HFF-Myc (cell line): ENCODE measurements at regions not wholly inside any gene's neighbourhood (a gene's known extent, or its start where the extent isn't known, plus 50 kb on each side); places are given as distances from the start of the nearest gene placed in this dataset.

Source experiments
- DNase-seq: peaks from one replicate; pipeline ENCODE4 v3.0.0-alpha.2; 2011; ENCODE audit warnings: low read depth; ENCODE audit errors: extremely low read depth
- H3K4me3 ChIP-seq: replicated peaks from 2 replicates; pipeline ENCODE4 v1.5.1; 2011; ENCODE audit warnings: low read depth, mild to moderate bottlenecking, control low read depth, low read length
- CTCF ChIP-seq: IDR thresholded peaks from 2 replicates; pipeline ENCODE4 v1.5.1; 2012; ENCODE audit warnings: mild to moderate bottlenecking, low read depth, low read length, control low read depth; ENCODE audit errors: missing control alignments

- DNase-seq, result no peak
- TF ChIP-seq CTCF, result no peak
- no peak overlapping the region for H3K4me3 ChIP-seq
Measured at GRCh38 chr2:183426825-183427224, 302.6 kb downstream of the NUP35 start.

GRCh38 chr2:183427558-183427957 is 303.3 kb downstream of the NUP35 start:
- no peak overlapping the region for H3K4me3 ChIP-seq
- no peak for TF ChIP-seq CTCF
- DNase-seq, result no peak

- TF ChIP-seq CTCF, result no peak
- H3K4me3 ChIP-seq, result no peak overlapping the region
- DNase-seq, result no peak
Measured at GRCh38 chr2:183428881-183429280, 304.6 kb downstream of the NUP35 start.

- no peak overlapping the region for H3K4me3 ChIP-seq
- TF ChIP-seq CTCF, result no peak
- no peak for DNase-seq
Measured at GRCh38 chr2:183438541-183438940, 314.3 kb downstream of the NUP35 start.

GRCh38 chr2:183455056-183455455 is 330.8 kb downstream of the NUP35 start:
- TF ChIP-seq CTCF, result no peak
- H3K4me3 ChIP-seq, result no peak overlapping the region
- DNase-seq, result no peak

GRCh38 chr2:183456177-183456576 is 331.9 kb downstream of the NUP35 start:
- H3K4me3 ChIP-seq, result no peak overlapping the region
- no peak for DNase-seq
- no peak for TF ChIP-seq CTCF

GRCh38 chr2:183458460-183458859 is 334.2 kb downstream of the NUP35 start:
- DNase-seq, result no peak
- H3K4me3 ChIP-seq, result no peak overlapping the region
- TF ChIP-seq CTCF, result no peak
